Hippocampal formation (tissue), 2 donors: ENCODE measurements at regions not wholly inside any gene's neighbourhood (a gene's known extent, or its start where the extent isn't known, plus 50 kb on each side); places are given as distances from the start of the nearest gene placed in this dataset.
"Not testable (repeated sequence)": the region's sequence is repeated elsewhere in the genome, so short reads cannot be mapped to it uniquely, and the experiment has no call there.

Source experiments
- DNase-seq, 2 donors: peaks; one replicate each; lab custom pipeline; 2025; lab: John Stamatoyannopoulos, UW

DNA sequence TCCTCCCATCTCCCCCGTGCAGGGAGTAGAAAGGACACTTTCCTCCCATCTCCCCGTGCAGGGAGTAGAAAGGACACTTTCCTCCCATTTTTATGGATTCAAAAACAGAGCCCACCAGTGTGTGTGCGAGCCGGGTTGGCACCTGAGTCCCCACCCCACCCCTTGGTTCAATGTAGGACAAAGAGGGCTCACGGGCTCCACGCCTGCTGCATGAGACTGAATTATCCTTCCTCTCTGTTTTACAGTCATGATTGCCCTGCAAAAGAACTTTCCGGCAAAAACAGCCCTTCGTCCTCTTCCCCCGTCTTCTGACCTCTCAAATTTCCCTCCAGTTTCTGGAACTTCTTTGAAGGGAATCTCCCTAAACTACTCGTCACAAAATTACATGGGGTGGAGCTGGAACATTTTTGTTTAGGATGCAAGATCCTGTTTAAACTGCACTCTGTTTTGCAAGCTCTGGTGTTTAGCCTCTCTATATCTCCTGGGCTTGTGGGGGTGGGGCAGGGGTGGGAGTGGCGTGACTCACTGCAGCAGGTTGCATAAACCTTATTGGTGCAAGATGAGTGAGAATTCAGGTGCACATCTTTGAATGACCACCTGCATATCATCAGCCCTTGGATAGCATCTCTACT lies 99.8 kb downstream of the PSMG1 start:
- no peak for DNase-seq

DNA sequence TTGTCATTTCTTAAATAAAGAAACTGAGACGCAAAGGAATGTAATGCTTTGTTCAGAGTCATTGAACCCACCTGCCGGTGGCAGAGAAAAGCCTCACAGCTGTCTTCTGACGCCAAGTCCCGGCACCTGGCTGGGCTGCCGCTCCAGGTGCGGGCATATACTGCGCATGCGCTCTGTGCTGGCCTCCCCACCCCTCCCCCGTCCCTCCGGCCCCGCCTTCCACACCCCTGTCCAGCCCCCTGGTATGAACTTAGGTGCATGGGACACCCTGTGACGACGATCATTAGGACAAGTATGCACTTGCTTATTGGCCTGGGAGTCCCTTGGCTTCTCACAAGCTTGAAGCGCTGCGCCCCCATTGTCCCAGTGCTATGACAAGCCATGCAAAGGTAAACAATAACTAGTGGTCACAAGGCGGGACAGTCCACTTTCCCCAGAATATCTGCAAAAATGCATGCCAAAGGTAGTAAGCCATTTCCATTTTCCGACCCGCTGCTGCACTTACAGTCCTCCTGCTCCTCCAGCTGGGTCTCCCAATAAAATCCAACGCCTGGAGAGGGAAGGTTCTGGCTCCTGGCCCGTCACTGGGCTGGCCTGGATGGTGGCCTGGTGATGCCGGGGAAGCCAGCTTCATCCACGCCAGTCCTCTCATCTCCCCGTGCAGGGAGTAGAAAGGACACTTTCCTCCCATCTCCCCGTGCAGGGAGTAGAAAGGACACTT lies 100.4 kb downstream of the PSMG1 start:
- DNase-seq = no peak

DNA sequence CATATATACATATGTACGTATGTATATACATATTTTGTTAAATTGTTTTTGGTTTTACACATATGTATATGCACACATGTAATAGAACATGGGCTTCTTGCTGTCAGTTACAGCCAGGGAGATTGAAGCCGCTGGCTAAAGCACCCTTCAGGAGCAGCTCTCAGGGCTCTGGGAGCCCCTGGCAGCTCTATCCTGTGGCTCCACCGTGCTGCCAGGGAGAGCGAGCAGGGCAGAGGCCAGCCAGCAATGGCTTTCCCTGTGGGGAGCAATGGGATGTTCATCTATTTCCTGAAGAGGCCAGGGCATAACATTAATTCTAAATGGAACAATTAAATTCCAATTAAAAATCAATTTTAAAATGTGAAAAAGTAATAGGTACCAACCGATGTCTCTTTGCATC lies 102.9 kb downstream of the PSMG1 start:
- DNase-seq = no peak

DNA sequence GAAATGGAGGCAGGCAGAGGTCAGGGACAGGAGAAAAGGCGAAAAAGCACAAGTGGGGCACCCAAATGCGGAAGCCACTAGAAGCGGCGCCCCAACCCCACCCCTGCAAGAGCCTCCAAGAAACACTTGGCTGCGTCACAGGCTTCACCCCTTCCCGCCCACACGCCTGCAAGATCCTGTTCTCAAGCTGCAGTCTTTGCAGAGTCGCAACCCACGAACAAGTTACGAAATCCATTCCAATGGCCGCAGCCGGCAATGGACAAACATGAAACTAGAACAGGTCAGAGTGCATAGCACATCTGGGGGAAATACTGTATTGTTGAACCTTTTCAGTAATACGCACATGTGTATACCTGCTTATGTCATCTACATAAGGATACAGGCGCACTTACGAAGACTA lies 103.6 kb downstream of the PSMG1 start:
- peak in 1 of 2 donors; percentile 32 for DNase-seq

DNA sequence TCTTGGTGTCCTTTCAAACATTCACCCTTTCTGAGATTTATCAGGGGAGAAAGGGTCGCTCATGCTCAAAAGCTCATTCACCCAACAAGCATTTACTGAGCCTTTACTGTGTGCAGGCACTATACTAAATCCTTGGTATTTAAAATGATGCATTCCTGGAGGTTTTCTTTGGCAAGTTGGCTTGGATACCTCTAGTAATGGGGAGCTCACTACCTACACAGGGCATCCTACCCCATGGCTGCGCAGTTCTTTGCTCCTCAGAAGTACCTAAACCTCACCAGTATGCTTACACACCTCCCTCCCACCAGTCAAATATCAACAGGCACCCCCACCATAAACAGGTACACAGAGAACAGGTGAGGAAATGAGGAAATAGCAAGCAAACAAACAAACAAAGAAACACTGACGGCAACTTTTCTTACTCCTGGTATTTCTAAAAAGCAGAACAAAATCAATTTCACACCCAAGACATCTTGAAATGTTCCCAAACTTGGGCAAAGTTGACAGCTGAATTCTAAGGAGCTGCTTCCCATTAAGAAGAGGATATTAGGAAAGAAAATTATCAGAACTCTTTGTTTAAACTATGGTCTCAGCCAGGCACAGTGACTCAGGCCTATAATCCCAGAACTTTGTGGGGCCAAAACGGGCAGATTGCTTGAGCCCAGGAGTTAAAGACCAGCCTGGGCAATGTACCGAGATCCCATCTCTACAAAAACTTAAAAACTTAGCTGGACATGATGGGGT lies 104.8 kb downstream of the PSMG1 start:
- no peak for DNase-seq

DNA sequence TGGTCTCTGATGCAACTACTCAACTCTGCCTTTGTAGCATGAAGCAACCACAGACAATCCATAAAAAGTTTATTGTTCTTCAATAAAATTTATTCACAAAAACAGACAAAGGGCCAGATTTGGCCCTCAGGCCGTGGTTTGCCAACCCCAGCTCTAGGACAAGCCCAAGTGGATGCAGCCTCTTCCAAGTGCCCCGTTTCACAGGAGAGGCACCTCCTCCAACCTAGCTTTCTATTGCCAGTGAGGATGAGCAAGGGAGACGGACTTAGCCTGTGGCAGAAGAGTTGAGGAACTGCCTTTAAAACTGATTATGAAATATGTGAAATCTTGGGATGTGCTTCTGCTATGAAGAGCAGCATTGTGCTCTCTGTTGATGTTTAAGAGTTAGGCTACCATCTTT lies 105.4 kb downstream of the PSMG1 start:
- no peak for DNase-seq

DNA sequence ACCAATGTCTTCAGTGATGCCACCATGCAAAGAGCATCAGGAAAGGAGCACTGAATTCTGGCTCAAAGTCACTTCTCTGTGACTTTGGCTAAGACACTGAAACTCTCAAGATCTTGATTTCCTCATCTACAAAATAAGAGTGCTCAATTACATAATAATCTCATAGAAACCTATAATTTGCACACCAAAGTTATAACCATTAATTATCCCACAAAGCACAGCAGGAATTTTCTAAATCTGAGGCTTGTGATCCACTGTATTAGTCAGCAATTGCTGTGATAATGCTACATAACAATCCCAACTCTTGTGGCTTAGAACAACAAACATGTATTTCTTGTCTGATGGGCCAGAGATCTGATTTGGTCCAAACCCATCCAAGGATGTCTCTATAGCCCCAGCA lies 108.7 kb downstream of the PSMG1 start:
- no peak for DNase-seq

DNA sequence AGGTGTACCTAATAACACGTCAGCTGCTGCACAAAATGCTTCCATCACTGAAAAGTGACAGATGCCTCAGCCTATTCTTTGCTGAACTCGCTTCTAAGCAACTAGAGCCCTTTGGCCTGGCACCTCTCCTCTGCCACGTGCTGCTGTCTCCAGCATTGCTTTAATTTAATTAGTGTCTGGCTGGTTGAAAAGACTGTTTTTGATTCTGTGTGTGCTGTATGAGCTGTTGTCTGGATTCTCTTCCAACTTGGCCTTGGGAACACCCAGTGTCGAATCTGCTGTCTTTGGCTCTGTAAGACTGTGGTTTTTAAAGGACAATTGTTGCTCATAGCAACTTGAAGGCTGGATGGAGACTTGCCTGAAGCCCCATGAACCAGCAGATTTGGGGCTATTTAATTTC lies 109.5 kb downstream of the PSMG1 start:
- DNase-seq = peak in 1 of 2 donors; percentile 62

DNA sequence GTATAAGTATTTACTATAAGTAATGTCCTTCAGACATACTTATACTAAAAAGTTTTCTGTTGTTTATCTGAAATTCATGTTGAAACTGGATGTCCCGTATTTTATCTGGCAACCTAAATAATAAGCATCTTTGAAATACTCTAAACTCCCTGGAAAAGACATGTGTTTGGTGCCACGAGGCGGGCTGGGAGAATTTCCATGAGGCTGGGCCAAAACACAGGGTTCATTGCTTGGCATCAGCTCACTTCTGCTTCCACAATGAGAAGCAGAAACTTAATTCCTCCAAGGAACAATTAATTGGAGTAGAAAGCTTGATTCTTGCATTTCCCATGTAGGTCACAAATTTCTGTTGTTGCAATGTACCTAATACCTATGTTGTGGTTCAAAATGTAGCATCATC lies 110.2 kb downstream of the PSMG1 start:
- DNase-seq = peak; percentile 18 to 57

DNA sequence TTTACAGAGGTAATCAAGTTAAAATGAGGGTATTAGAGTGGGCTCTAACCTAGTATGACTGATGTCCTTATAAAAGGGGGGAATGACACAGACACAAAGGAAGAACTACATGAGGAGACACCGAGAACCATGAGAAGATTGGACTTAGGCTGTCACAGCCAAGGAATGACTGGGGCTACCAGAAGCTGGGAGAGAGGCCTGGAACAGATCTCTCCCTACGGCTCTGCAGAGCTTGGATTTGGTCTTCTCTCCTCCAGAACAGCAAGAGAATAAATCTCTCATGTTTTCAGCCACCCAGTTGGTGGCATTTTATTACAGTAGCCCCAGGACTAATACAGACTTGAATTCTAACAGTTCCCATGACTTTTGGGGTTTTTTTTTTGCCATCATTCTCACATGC lies 110.8 kb downstream of the PSMG1 start:
- DNase-seq = no peak

DNA sequence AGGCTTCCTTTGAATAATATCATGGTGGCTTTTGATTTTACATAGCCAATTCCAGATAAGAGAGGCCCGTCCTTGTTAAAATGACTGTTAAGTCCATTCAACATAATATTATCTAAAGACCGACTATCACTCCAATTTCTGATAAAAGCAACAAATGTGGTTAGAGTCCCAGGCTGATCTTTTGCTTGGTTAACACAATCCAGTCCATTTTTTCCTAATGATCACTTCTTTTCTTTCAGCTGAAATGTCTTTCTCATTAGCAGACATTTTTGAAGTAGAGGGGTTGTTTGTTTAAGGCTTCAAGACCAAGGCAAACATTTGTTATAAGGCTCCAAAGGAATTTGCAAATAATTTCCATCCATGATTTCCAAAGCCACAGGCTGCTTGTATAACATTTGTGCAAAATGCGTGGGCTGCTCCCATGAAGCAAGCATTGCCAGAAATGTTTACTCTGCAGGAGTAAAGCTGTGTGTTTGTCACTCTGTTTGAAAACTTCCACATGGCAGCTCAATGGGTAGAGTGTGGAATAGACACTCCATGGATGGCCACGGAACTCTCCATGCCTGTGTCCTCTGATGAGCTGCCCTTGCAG lies 111.5 kb downstream of the PSMG1 start:
- no peak for DNase-seq

DNA sequence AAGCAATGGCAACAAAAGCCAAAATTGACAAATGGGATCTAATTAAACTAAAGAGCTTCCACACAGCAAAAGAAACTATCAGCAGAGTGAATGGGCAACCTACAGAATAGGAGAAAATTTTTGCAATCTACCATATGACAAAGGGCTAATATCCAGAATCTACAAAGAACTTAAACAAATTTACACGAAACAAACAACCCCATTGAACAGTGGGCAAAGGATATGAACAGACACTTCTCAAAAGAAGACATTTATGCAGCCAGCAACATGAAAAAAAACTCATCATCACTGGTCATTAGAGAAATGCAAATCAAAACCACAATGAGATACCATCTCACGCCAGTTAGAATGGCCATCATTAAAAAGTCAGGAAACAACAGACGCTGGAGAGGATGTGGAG lies 113.4 kb downstream of the PSMG1 start:
- not testable (repeated sequence) for DNase-seq

DNA sequence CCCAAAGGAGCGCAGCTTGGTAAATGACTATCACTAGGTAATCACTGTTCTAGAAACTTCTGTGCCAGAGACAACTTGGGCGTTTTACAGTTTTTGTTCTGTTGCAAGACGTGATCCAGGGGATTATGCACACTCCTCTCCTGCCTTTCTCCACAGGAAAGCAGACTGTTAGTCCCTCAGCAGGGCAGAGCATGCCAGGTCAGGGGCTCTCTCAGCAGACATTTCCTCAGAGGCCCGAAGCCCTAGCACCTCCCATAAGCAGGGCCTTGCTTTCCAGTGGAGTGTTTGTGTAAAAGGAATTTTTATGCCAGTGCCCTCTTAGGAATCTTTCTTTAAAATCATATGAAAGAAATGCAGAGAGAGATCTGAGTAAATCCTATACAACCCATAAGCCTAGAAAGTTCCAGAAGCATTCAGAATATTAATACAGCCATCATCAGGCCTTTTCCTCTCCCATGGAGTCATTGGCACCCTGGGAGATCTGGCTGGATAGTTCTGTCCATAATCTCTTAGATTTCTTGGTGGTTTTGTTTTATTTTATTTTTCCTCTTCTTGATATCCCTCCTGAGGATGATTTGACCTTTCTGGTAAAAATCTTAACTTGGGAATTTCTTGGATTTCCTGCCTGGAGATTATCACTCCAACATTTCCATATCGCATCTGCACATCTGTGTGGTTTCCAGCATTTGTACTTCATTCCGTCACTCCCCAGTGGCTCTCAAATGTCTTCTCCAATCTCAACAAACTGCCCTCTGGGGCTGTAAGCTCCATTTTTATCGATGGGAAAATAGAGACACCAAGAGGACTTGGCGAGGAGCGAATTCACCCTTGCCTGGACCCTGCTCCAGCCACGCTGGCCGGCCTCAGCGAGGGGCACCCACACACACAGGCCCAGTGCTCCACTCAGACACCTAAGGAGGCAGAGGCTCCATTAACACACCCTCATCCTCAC lies 116.1 kb downstream of the PSMG1 start:
- no peak for DNase-seq

DNA sequence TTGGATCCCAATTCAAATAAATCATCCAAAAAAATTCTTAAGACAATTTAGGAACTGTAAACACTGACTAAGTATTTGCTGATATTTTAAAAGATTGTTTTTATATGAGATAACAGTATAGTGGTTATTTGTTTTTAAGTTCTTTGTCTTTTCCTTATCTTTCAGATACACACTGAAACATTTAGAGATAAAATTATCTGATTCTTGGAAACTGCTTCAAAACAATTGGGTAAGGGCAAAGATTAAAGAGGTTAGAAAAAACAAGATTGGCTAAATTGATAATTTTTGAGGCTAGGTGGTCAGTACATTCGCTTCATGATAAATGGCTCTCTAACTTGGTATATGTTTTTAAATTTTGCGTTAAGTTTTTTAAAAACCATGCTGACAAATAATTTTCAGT lies 117.3 kb downstream of the PSMG1 start:
- DNase-seq = no peak

DNA sequence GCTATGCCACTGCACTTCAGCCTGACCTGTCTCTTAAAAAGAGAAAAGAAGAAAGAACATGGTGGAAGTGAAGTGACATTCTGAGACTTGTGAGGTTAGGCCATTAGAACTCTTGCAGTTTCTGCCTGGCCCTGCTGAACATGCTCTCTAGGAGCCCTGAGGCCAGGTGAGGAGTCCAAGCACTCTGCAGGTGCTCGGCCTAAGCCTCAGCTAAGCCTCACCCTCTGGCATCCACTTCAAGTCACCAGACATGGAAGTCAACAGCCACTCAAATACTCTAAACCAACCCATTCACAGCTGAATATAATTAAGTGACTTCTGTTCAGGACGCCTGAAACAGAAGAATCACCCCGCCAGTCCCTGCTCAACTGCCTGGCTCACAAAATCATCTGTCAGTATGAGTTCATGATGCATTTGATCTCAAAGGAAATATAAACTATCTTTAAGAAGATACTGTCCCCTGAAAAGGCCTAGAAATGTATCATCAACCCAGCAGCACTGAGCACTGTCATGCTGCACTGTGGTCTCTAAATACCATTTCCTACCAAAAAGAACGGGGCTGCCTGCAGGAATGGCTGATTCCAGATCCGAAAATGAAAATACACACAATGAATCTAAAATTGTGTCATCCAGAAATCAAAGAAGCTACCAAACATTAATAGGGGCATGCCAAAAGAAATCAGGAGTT lies 118.8 kb downstream of the PSMG1 start:
- no peak for DNase-seq

DNA sequence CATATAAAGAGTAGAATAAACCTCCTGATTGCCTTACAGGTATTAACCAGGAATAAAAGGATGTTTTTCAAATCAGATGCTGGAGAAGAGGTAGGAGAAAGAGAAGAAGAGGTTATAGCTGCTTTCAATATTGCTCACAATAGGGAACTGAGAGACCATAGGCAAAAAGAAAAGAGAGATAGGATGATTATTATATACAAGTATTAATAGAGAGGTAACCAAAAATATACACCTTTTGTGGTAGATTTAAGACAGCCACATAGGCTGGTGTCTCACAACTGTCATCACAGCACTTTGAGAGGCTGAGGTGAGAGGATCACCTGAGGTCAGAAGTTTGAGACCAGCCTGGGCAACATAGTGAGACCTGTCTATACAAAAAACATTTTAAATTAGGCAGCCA lies 119.7 kb downstream of the PSMG1 start:
- DNase-seq = no peak

DNA sequence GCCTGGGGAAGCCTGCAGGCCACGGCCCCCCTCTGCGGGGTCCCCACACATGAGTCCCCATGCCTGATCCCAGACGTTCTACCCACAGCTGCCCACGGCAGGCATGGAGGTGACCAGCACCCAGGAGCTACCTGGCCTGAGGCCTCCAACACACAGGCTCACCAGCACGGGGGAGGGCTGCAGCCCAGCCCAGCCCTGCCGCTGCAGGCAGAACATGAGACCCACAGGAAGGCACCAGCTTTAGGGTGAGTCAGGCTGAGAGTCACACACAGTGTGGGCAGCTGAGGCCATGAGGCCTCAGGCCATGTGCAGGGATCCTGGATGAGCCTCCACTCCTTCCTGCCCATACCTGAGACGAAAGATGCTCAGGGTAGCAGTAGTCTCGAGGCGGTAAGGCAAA lies 121.1 kb downstream of the PSMG1 start:
- DNase-seq = no peak

DNA sequence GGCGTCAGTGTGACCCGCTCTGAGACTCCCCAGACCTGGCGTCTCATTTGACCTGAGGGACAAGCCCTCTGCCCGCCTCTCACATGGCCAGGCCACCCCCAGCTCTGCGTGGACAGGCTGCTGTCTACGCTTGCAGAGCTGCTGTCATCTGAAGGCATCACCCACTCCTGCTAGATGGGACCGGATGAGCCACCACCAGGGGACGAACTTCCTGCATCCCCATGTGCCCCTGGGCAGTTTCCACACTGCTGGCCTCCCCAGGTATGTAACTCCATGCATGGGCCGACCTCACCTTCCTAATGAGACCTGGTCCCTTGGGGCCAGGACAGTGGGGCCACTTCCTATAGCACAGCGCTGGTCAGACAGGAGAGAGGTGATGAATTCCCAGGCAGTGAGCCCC lies 121.5 kb downstream of the PSMG1 start:
- no peak for DNase-seq

DNA sequence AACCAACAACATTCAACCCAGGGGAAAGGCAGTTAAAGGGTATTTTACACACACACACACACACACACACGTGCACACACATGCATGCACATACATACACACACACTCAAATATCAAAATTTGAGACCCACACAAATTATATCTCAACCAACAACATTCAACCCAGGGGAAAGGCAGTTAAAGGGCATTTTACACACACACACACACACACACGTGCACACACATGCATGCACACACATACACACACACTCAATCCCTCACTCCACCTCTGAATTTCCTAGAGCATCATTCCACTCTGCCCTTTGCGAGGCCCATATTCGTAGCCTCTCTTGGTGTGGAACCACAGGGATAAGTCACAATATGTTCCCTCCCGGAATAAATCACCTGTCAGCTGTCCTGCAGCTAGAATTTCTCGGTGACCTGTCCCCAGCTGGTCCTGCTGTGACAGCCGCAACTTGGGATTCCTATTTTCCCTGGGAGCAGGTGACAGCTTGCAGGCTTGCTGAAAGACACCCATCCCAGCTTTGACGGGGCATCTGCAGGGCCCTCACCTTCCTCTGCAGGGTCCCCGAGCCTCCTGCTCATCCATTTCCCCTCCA lies 122.7 kb downstream of the PSMG1 start:
- no peak for DNase-seq

DNA sequence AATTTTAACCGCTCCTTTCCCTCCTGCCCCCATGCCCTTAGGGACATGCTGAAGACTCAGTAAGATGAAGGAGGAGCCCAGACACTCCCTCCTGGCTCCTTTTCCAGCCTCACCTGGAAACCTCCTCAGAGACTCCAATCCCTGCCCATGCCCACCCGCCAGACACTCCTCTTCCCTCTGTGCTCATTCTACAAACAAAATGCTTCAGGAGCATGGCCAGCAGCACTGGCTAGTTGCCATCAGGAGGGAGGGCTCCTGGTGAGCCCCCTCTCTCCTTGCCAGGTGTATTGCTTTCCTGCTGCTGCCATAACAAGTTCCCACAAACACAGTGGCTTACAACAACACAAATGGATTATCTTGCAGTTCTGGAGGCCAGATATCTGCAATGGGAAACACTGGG lies 126.1 kb downstream of the PSMG1 start:
- no peak for DNase-seq

DNA sequence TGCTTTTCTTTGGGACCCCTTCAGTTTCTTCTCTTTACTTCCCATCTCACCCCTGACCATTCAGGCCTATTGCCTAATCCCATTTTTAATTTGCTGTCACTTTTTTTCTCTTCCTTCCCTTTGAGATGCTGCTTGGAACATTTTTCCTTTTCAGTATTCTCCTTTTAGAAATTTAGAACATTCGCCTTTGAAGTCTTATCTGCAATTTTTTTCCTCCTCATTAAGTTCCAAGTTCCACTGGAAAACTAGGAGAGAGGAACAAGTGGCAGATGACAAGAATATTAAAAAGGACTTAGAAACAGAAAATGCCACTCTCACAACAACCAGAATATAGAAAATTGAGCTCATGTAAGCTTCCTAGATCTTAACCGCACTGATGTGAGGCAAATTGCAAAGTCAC lies 126.6 kb downstream of the PSMG1 start:
- DNase-seq = no peak
